ENCODE measurements at regions not wholly inside any gene's neighbourhood (a gene's known extent, or its start where the extent isn't known, plus 50 kb on each side); places are given as distances from the start of the nearest gene placed in this dataset.
A peak's percentile ranks its signal among the peaks of the same experiment; 100 is the strongest.
"Not testable (repeated sequence)": the region's sequence is repeated elsewhere in the genome, so short reads cannot be mapped to it uniquely, and the experiment has no call there.

GRCh38 chr4:89496851-89497250 is 189.3 kb upstream of the GPRIN3 start:
- DNase-seq (ENCODE audit: low read depth): peak; percentile 4

GRCh38 chr4:89493367-89493766 is 185.8 kb upstream of the GPRIN3 start:
- DNase-seq (ENCODE audit: low read depth): no peak

- peak; percentile 83 for DNase-seq (ENCODE audit: low read depth)
These were observed 185.0 kb upstream of the GPRIN3 start for GRCh38 chr4:89492581-89493071.

- no peak for DNase-seq (ENCODE audit: low read depth)
These were observed 184.2 kb upstream of the GPRIN3 start for GRCh38 chr4:89491761-89492160.

DNA sequence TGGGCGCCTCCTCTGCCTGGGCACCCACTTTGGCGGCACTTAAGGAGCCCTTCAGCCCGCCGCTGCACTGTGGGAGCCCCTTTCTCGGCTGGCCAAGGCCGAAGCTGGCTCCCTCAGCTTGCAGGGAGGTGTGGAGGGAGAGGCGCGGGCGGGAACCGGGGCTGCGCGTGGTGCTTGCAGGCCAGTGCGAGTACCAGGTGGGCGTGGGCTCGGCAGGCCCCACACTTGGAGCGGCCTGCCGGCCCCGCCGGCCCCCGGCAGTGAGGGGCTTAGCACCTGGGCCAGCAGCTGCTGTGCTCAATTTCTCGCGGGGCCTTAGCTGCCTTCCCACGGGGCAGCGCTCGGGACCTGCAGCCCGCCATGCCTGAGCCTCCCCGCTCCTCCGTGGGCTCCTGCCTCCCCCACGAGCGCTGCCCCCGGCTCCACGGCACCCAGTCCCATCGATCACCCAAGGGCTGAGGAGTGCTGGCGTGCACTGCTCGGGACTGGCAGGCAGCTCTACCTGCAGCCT is 182.4 kb upstream of the GPRIN3 start:
- DNase-seq (ENCODE audit: low read depth): not testable (repeated sequence)

GRCh38 chr4:89489338-89489771 is 181.8 kb upstream of the GPRIN3 start:
- no peak for DNase-seq (ENCODE audit: low read depth)

DNA sequence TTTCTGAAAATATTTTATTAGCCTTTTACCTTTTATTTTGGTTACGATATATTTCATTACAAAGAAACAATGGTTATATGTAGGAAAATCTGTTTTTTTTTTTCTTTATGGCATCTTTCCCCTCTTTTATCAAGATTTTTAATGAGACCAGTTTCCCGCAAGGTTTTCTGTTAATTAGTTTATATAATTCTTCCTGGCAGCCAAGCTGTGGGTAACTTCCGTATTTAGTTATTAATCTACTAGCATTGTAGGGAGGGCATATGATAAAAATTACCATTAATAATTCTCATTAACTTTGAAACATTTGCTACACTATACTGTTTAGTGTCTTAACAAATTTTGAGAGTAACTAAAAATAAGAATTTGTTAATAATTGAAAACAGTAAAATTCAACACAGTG is 181.1 kb upstream of the GPRIN3 start:
- DNase-seq (ENCODE audit: low read depth): no peak

GRCh38 chr4:89486673-89487072 is 179.1 kb upstream of the GPRIN3 start:
- no peak for DNase-seq (ENCODE audit: low read depth)

- DNase-seq (ENCODE audit: low read depth): peak; percentile 41
These were observed 178.4 kb upstream of the GPRIN3 start for GRCh38 chr4:89486042-89486441.

DNA sequence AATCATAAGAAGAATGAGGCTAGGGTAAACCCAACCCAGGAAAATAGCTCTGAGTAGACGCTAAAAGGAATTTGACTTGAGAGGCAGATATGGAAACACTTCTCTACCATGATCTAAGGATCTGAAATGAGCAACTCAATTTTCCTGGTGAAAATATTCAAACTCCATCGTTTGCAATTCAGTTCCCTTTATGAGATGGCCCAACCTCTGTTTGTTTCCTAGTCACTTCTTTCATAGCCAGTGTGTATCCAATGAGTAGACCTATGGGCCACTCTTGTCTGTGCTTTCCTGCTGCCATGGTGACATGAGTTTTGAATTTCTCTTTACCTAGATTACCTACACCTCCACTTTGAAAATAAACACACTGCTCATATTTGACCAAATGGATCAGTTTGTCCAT is 176.2 kb upstream of the GPRIN3 start:
- no peak for DNase-seq (ENCODE audit: low read depth)

GRCh38 chr4:89482926-89483595 is 175.5 kb upstream of the GPRIN3 start:
- DNase-seq (ENCODE audit: low read depth): peak; percentile 44

GRCh38 chr4:89482251-89482650 is 174.7 kb upstream of the GPRIN3 start:
- peak; percentile 54 for DNase-seq (ENCODE audit: low read depth)

GRCh38 chr4:89469930-89470375 is 162.4 kb upstream of the GPRIN3 start:
- DNase-seq (ENCODE audit: low read depth): peak; percentile 94

- no peak for DNase-seq (ENCODE audit: low read depth)
These were observed 161.9 kb upstream of the GPRIN3 start for GRCh38 chr4:89469516-89469915.

DNA sequence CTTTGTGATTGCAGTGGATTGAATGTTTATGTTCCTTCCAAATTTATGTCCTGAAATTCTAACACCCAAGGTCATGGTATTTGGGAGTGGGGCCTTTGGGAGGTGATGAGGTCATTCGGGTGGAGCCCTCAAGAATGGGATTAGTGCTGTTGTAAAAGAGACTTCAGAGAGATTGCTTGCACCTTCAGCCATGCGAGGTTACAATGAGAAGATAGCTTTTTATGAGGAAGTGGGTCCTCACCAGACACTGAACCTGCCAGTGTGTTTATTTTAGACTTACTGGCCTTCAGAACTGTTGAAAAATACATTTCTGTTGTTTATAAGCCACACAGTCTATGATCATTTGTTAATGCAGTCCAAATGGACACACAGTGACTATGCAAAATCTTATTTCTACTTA is 161.0 kb upstream of the GPRIN3 start:
- DNase-seq (ENCODE audit: low read depth): no peak

GRCh38 chr4:89463341-89463740 is 155.7 kb upstream of the GPRIN3 start:
- DNase-seq (ENCODE audit: low read depth): no peak

DNA sequence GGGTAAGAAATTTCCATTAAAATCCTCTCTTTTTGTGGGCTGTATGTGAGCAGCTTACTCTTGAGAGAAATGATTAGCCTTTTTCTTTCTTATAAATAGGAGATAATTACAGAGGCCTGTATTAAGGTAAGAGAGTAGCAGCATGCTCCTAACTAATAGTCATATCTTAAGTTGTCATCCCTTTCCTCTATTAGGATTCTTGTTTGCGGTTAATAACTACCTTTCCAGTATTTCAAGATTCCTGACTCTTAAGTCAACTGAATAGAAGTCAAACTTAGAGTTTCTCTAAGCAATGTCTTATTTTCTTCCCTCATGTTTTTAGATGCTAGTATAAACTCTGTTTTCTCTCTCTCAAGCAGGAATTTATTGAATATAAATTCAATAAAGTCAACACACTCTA is 139.9 kb upstream of the GPRIN3 start:
- no peak for DNase-seq (ENCODE audit: low read depth)

DNA sequence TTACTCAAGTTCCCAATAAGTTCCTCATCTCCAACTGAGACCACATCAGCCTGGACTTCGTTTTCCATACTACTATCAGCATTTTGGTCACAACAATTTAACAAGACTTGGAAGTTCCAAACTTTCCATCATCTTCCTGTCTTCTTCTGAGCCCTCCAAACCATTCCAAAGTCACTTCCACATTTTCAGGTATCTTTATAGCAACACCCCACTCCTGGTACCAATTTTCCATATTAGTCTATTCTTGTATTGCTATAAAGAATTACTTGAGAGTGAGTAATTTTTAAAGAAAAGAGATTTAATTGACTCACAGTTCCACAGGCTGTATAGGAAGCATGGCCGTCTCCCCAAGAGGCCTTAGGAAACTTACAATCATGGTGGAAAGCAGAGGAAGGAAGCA is 138.6 kb upstream of the GPRIN3 start:
- no peak for DNase-seq (ENCODE audit: low read depth)

GRCh38 chr4:89439533-89439932 is 131.9 kb upstream of the GPRIN3 start:
- no peak for DNase-seq (ENCODE audit: low read depth)

GRCh38 chr4:89438102-89438831 is 130.7 kb upstream of the GPRIN3 start:
- DNase-seq (ENCODE audit: low read depth): peak; percentile 57

DNA sequence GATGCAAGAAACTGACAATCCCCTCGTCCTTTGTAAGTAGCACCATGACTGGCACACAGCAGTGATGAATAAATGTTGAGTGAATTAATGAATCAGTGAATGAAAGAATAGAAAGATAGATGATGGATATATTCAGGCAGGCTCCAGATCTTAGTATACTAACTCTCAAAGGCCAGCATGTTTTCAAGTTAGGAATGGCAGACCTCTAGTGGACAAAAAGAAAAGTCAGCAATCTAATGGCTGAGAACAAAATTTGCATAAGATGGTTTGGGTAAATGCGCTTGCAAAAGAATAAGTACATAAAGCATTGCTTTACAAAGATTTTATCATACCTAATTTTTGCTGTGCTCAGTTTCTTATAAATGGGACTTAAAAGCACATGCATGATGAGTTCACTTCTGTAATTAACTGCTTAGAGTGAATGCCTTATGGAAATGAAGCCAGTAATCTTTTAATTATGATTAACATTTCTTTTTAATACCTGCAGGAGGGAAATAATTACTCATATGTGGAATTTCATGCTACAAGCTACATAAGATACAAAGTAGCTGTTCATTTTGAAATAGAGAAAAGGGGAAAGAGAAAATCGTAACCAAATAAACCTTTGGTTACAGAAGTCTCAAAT is 126.9 kb upstream of the GPRIN3 start:
- peak; percentile 35 for DNase-seq (ENCODE audit: low read depth)

- no peak for DNase-seq (ENCODE audit: low read depth)
These were observed 120.2 kb upstream of the GPRIN3 start for GRCh38 chr4:89427782-89428181.

DNA sequence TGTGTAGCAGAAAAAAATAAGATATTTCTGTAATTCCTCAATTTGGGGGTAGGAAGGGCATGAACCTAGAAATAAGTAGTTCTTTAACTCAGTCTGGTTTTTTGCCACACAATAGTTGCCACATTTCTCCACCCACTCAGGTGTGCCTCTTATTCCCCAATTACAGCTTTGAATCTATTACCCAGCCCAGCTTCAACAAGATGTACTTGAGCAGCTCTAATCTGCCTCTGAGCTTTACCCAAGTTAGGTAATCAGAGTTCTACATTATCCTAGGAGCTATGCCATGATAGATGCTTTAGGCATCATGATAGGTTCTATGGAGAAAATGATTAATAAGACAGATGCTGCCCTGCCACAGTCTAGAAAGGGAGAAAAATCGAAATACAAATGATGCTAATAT is 117.4 kb upstream of the GPRIN3 start:
- DNase-seq (ENCODE audit: low read depth): no peak
